Neural cell (in vitro differentiated cells): ENCODE measurements at regions not wholly inside any gene's neighbourhood (a gene's known extent, or its start where the extent isn't known, plus 50 kb on each side); places are given as distances from the start of the nearest gene placed in this dataset.

Experiments used
- RAD21 ChIP-seq: fragments of 450-650 bp; conservative IDR thresholded peaks from 2 replicates; pipeline ENCODE4 v1.6.1; 2014; ENCODE audit warnings: antibody characterized with exemption, mild to moderate bottlenecking, moderate library complexity
- SMC3 ChIP-seq: fragments of 450-650 bp; conservative IDR thresholded peaks from 2 replicates; pipeline ENCODE4 v1.6.1; 2014; ENCODE audit warnings: antibody characterized with exemption, mild to moderate bottlenecking, moderate library complexity; ENCODE audit not compliant: poor library complexity
- TAF1 ChIP-seq: IDR thresholded peaks from 2 replicates; pipeline ENCODE4 v1.6.1; 2012; ENCODE audit warnings: low read depth
- TF ChIP-seq, protein P1 (sequence below): fragments of 450-650 bp; IDR thresholded peaks from 2 replicates; pipeline ENCODE4 v1.5.1; 2014; ENCODE audit warnings: antibody characterized with exemption, mild to moderate bottlenecking, moderate library complexity; ENCODE audit not compliant: poor library complexity, severe bottlenecking
- TF ChIP-seq, protein P2 (sequence below): IDR thresholded peaks from 2 replicates; pipeline ENCODE4 v1.6.1; 2012; ENCODE audit warnings: borderline replicate concordance

DNA sequence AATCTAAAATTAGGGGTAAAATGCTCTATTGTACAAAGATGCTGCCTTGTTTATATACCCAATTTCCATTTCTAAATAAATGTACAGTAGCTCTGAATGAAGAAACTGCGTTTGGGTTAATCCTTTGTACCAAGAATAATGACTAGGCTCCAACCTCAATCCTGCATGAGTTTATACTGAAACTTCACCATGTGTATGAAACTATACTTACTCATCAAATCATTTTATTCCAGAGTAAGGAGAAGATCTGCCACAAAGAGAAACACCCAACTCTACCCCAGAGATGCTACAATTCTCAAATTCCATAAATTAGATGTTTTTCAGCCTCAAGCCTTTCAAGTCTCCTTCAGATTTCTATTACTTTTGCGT lies 53.8 kb upstream of the AKR1E2 start:
- TF ChIP-seq, protein P1, sequence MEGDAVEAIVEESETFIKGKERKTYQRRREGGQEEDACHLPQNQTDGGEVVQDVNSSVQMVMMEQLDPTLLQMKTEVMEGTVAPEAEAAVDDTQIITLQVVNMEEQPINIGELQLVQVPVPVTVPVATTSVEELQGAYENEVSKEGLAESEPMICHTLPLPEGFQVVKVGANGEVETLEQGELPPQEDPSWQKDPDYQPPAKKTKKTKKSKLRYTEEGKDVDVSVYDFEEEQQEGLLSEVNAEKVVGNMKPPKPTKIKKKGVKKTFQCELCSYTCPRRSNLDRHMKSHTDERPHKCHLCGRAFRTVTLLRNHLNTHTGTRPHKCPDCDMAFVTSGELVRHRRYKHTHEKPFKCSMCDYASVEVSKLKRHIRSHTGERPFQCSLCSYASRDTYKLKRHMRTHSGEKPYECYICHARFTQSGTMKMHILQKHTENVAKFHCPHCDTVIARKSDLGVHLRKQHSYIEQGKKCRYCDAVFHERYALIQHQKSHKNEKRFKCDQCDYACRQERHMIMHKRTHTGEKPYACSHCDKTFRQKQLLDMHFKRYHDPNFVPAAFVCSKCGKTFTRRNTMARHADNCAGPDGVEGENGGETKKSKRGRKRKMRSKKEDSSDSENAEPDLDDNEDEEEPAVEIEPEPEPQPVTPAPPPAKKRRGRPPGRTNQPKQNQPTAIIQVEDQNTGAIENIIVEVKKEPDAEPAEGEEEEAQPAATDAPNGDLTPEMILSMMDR: no peak
- TF ChIP-seq, protein P2, sequence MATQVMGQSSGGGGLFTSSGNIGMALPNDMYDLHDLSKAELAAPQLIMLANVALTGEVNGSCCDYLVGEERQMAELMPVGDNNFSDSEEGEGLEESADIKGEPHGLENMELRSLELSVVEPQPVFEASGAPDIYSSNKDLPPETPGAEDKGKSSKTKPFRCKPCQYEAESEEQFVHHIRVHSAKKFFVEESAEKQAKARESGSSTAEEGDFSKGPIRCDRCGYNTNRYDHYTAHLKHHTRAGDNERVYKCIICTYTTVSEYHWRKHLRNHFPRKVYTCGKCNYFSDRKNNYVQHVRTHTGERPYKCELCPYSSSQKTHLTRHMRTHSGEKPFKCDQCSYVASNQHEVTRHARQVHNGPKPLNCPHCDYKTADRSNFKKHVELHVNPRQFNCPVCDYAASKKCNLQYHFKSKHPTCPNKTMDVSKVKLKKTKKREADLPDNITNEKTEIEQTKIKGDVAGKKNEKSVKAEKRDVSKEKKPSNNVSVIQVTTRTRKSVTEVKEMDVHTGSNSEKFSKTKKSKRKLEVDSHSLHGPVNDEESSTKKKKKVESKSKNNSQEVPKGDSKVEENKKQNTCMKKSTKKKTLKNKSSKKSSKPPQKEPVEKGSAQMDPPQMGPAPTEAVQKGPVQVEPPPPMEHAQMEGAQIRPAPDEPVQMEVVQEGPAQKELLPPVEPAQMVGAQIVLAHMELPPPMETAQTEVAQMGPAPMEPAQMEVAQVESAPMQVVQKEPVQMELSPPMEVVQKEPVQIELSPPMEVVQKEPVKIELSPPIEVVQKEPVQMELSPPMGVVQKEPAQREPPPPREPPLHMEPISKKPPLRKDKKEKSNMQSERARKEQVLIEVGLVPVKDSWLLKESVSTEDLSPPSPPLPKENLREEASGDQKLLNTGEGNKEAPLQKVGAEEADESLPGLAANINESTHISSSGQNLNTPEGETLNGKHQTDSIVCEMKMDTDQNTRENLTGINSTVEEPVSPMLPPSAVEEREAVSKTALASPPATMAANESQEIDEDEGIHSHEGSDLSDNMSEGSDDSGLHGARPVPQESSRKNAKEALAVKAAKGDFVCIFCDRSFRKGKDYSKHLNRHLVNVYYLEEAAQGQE: no peak
- TF ChIP-seq TAF1 (no peak), SMC3 (no peak), RAD21 (no peak)
